ENCODE measurements at regions not wholly inside any gene's neighbourhood (a gene's known extent, or its start where the extent isn't known, plus 50 kb on each side); places are given as distances from the start of the nearest gene placed in this dataset.

DNA sequence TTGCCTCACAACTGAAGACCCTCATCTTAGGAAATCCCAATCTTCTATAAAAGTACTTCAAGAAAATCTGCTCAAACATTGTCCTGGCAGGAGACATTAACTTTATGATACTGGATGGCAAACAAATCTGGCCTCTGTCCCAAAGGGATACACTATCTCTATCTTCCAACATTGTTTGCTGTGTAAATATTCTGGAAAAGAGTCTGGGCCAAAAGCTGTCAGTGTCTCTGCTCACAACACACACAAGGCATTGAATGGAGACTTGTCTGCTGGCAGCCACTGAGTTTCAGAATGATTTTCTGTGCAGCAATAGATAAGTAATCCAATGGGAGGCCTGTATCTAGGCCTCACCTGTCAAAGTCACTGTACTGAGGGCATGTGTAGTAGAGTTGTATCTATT is 471.1 kb downstream of the DMAC1 start:
- ChIA-PET POLR2A (no interaction called here), CTCF (no interaction called here)
- Histone ChIP-seq H3K36me3 (ENCODE audit: control insufficient read depth in 2 of 2, insufficient read depth in 1 of 2, low read length in 2 of 2) (no peaks in the 10 kb centered on the region), H3K4me3 (ENCODE audit: low read depth, low read length) (no peak overlapping the region), H3K4me1 (ENCODE audit: control insufficient read depth, insufficient read depth, low read length) (no peaks in the 10 kb centered on the region), H3K9me3 (ENCODE audit: control insufficient read depth, insufficient read depth, low read depth, low read length) (no peaks in the 10 kb centered on the region), H3K27ac (ENCODE audit: extremely low read depth, low read depth, low read length) (no peak overlapping the region)
- TF ChIP-seq, protein P1, sequence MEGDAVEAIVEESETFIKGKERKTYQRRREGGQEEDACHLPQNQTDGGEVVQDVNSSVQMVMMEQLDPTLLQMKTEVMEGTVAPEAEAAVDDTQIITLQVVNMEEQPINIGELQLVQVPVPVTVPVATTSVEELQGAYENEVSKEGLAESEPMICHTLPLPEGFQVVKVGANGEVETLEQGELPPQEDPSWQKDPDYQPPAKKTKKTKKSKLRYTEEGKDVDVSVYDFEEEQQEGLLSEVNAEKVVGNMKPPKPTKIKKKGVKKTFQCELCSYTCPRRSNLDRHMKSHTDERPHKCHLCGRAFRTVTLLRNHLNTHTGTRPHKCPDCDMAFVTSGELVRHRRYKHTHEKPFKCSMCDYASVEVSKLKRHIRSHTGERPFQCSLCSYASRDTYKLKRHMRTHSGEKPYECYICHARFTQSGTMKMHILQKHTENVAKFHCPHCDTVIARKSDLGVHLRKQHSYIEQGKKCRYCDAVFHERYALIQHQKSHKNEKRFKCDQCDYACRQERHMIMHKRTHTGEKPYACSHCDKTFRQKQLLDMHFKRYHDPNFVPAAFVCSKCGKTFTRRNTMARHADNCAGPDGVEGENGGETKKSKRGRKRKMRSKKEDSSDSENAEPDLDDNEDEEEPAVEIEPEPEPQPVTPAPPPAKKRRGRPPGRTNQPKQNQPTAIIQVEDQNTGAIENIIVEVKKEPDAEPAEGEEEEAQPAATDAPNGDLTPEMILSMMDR (tag by site-specific recombination; IDR thresholded peaks at IDR 0.05), result no peak
- TF ChIP-seq ZNF555 (tag by site-specific recombination; conservative IDR thresholded peaks at IDR 0.05), result no peak
- no peak for TF ChIP-seq ZNF571 (tag by site-specific recombination; IDR thresholded peaks at IDR 0.05)
- no peak for TF ChIP-seq ZNF76 (tag by site-specific recombination; IDR thresholded peaks at IDR 0.05; ENCODE audit: borderline replicate concordance, low read depth)
- no peak for TF ChIP-seq ZNF133 (tag by site-specific recombination; IDR thresholded peaks at IDR 0.05)
- TF ChIP-seq SCRT2 (tag by site-specific recombination; IDR thresholded peaks at IDR 0.05), result no peak
- TF ChIP-seq, protein P2, sequence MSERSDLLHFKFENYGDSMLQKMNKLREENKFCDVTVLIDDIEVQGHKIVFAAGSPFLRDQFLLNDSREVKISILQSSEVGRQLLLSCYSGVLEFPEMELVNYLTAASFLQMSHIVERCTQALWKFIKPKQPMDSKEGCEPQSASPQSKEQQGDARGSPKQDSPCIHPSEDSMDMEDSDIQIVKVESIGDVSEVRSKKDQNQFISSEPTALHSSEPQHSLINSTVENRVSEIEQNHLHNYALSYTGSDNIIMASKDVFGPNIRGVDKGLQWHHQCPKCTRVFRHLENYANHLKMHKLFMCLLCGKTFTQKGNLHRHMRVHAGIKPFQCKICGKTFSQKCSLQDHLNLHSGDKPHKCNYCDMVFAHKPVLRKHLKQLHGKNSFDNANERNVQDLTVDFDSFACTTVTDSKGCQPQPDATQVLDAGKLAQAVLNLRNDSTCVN (tag by site-specific recombination; optimal IDR thresholded peaks at IDR 0.05), result no peak
- TF ChIP-seq, protein P3, sequence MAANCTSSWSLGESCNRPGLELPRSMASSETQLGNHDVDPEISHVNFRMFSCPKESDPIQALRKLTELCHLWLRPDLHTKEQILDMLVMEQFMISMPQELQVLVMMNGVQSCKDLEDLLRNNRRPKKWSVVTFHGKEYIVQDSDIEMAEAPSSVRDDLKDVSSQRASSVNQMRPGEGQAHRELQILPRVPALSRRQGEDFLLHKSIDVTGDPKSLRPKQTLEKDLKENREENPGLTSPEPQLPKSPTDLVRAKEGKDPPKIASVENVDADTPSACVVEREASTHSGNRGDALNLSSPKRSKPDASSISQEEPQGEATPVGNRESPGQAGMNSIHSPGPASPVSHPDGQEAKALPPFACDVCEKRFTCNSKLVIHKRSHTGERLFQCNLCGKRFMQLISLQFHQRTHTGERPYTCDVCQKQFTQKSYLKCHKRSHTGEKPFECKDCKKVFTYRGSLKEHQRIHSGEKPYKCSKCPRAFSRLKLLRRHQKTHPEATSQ (tag by site-specific recombination; IDR thresholded peaks at IDR 0.05), result no peak
- TF ChIP-seq, protein P4, sequence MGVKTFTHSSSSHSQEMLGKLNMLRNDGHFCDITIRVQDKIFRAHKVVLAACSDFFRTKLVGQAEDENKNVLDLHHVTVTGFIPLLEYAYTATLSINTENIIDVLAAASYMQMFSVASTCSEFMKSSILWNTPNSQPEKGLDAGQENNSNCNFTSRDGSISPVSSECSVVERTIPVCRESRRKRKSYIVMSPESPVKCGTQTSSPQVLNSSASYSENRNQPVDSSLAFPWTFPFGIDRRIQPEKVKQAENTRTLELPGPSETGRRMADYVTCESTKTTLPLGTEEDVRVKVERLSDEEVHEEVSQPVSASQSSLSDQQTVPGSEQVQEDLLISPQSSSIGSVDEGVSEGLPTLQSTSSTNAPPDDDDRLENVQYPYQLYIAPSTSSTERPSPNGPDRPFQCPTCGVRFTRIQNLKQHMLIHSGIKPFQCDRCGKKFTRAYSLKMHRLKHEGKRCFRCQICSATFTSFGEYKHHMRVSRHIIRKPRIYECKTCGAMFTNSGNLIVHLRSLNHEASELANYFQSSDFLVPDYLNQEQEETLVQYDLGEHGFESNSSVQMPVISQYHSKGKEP (tag by site-specific recombination; IDR thresholded peaks at IDR 0.05), result no peak
- TF ChIP-seq, protein P5, sequence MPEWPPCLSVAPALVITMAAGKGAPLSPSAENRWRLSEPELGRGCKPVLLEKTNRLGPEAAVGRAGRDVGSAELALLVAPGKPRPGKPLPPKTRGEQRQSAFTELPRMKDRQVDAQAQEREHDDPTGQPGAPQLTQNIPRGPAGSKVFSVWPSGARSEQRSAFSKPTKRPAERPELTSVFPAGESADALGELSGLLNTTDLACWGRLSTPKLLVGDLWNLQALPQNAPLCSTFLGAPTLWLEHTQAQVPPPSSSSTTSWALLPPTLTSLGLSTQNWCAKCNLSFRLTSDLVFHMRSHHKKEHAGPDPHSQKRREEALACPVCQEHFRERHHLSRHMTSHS (tag by site-specific recombination; IDR thresholded peaks at IDR 0.05), result no peak
- TF ChIP-seq MEIS1 (CRISPR knock-in tag; IDR thresholded peaks at IDR 0.05; ENCODE audit: borderline replicate concordance), result no peak
- TF ChIP-seq ZBTB1 (tag by site-specific recombination; IDR thresholded peaks at IDR 0.05), result no peak
- no peak for TF ChIP-seq ZNF266 (tag by site-specific recombination; IDR thresholded peaks at IDR 0.05; ENCODE audit: low read depth)
- TF ChIP-seq ZNF112 (tag by site-specific recombination; IDR thresholded peaks at IDR 0.05), result no peak
- TF ChIP-seq ZNF37A (tag by site-specific recombination; IDR thresholded peaks at IDR 0.05), result no peak
- no peak for TF ChIP-seq TCF7L2 (IDR thresholded peaks at IDR 0.05; ENCODE audit: borderline replicate concordance, low read depth, low read length)
- TF ChIP-seq, protein P6, sequence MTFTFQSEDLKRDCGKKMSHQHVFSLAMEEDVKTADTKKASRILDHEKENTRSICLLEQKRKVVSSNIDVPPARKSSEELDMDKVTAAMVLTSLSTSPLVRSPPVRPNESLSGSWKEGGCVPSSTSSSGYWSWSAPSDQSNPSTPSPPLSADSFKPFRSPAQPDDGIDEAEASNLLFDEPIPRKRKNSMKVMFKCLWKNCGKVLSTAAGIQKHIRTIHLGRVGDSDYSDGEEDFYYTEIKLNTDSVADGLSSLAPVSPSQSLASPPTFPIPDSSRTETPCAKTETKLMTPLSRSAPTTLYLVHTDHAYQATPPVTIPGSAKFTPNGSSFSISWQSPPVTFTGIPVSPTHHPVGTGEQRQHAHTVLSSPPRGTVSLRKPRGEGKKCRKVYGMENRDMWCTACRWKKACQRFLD (tag by site-specific recombination; IDR thresholded peaks at IDR 0.05), result no peak

DNA sequence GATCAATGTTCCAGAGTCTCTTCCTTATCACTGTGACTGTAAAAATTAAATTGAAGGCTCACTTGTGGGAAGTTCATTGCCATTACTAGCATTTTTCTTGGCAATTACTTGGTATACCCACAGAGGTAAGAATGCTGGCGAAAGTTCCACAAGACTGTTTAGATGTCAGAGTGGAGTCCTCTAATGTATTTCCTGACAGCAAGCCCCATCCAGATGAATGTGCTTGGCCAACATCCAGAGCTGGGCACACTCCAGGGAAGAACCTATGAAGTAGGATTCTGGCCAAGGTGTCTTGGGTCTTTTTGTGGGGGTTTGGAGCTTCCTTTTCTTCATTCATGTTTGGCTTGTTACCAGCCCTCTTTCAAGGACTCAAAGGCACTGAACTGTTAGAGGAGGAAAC is 473.6 kb downstream of the DMAC1 start:
- no peaks in the 10 kb centered on the region for H3K9me3 ChIP-seq (ENCODE audit: control insufficient read depth, insufficient read depth, low read depth, low read length)
- no peaks in the 10 kb centered on the region for H3K4me1 ChIP-seq (ENCODE audit: control insufficient read depth, insufficient read depth, low read length)
- CTCF ChIA-PET, result no interaction called here
- POLR2A ChIA-PET, result no interaction called here
- H3K36me3 ChIP-seq (ENCODE audit: control insufficient read depth in 2 of 2, insufficient read depth in 1 of 2, low read length in 2 of 2), result no peaks in the 10 kb centered on the region
- H3K27ac ChIP-seq (ENCODE audit: extremely low read depth, low read depth, low read length), result no peak overlapping the region
- TF ChIP-seq, protein P7, sequence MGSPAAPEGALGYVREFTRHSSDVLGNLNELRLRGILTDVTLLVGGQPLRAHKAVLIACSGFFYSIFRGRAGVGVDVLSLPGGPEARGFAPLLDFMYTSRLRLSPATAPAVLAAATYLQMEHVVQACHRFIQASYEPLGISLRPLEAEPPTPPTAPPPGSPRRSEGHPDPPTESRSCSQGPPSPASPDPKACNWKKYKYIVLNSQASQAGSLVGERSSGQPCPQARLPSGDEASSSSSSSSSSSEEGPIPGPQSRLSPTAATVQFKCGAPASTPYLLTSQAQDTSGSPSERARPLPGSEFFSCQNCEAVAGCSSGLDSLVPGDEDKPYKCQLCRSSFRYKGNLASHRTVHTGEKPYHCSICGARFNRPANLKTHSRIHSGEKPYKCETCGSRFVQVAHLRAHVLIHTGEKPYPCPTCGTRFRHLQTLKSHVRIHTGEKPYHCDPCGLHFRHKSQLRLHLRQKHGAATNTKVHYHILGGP (tag by site-specific recombination; IDR thresholded peaks at IDR 0.05), result no peak
- TF ChIP-seq MYNN (tag by site-specific recombination; IDR thresholded peaks at IDR 0.05; ENCODE audit: borderline replicate concordance), result no peak
- TF ChIP-seq ZNF768 (tag by site-specific recombination; IDR thresholded peaks at IDR 0.05), result no peak
- TF ChIP-seq ZNF174 (tag by site-specific recombination; IDR thresholded peaks at IDR 0.05), result no peak
- TF ChIP-seq BCL11B (tag by site-specific recombination; IDR thresholded peaks at IDR 0.05; ENCODE audit: low read depth), result no peak
- TF ChIP-seq ZNF561 (tag by site-specific recombination; IDR thresholded peaks at IDR 0.05; ENCODE audit: borderline replicate concordance), result no peak
- no peak for TF ChIP-seq ZNF341 (tag by site-specific recombination; IDR thresholded peaks at IDR 0.05; ENCODE audit: low read depth)
- no peak for TF ChIP-seq ZNF157 (tag by site-specific recombination; IDR thresholded peaks at IDR 0.05)
- TF ChIP-seq MEIS1 (CRISPR knock-in tag; IDR thresholded peaks at IDR 0.05; ENCODE audit: borderline replicate concordance), result no peak
- no peak for TF ChIP-seq ZNF202 (tag by site-specific recombination; IDR thresholded peaks at IDR 0.05; ENCODE audit: borderline replicate concordance)
- TF ChIP-seq FEZF1 (tag by site-specific recombination; IDR thresholded peaks at IDR 0.05), result no peak
- no peak overlapping the region for H3K4me3 ChIP-seq (ENCODE audit: low read depth, low read length)

Measured in HEK293 (cell line).